Mesendoderm (in vitro differentiated cells): ENCODE measurements at regions not wholly inside any gene's neighbourhood (a gene's known extent, or its start where the extent isn't known, plus 50 kb on each side); places are given as distances from the start of the nearest gene placed in this dataset.

Experiments
- DNase-seq: peaks from one replicate; pipeline ENCODE4 v3.0.0; 2013
- H2AK5ac ChIP-seq: 2 replicates; pipeline ENCODE4 v1.6.1; 2013; ENCODE audit warnings: low read length, inconsistent platforms
- H2BK120ac ChIP-seq: 2 replicates; pipeline ENCODE4 v1.6.1; 2013; ENCODE audit warnings: low read depth, mild to moderate bottlenecking, low read length, moderate library complexity, mixed read lengths
- H2BK15ac ChIP-seq: replicated peaks from 2 replicates; pipeline ENCODE4 v1.6.1; 2013; ENCODE audit warnings: low read depth, mild to moderate bottlenecking, moderate library complexity
- H2BK5ac ChIP-seq: 2 replicates; pipeline ENCODE4 v1.6.1; 2013; ENCODE audit warnings: low read length, inconsistent platforms
- H3K18ac ChIP-seq: 2 replicates; pipeline ENCODE4 v1.6.1; 2013; ENCODE audit warnings: mild to moderate bottlenecking, low read length, mixed read lengths
- H3K23ac ChIP-seq: one replicate; pipeline ENCODE4 v1.6.1; 2013; ENCODE audit warnings: low read length
- H3K27ac ChIP-seq: 2 replicates; pipeline ENCODE4 v1.5.1; 2013; ENCODE audit warnings: low read depth, mild to moderate bottlenecking, inconsistent platforms, low read length, moderate library complexity
- H3K27me3 ChIP-seq: 2 replicates; pipeline ENCODE4 v1.6.1; 2013; ENCODE audit warnings: low read length, control low read depth, mild to moderate bottlenecking, inconsistent platforms; ENCODE audit not compliant: insufficient read depth, poor library complexity
- H3K36me3 ChIP-seq: 2 replicates; pipeline ENCODE4 v1.6.1; 2013; ENCODE audit warnings: low read length, inconsistent platforms; ENCODE audit not compliant: control insufficient read depth, insufficient read depth
- H3K4ac ChIP-seq: one replicate; pipeline ENCODE4 v1.6.1; 2013; ENCODE audit warnings: low read depth, mild to moderate bottlenecking, low read length, moderate library complexity
- H3K4me1 ChIP-seq: 2 replicates; pipeline ENCODE4 v1.6.1; 2013; ENCODE audit warnings: low read depth, low read length, inconsistent platforms; ENCODE audit not compliant: control insufficient read depth
- H3K4me2 ChIP-seq: 2 replicates; pipeline ENCODE4 v1.6.1; 2013; ENCODE audit warnings: low read length
- H3K4me3 ChIP-seq: 2 replicates; pipeline ENCODE4 v1.5.1; 2013; ENCODE audit warnings: mild to moderate bottlenecking, low read length
- H3K56ac ChIP-seq: one replicate; pipeline ENCODE4 v1.6.1; 2013; ENCODE audit warnings: low read length
- H3K79me1 ChIP-seq: 2 replicates; pipeline ENCODE4 v1.6.1; 2013; ENCODE audit warnings: low read length, inconsistent platforms
- H3K79me2 ChIP-seq: 2 replicates; pipeline ENCODE4 v1.6.1; 2013; ENCODE audit warnings: mild to moderate bottlenecking, low read length; ENCODE audit not compliant: control insufficient read depth, insufficient read depth
- H3K9ac ChIP-seq: 2 replicates; pipeline ENCODE4 v1.6.1; 2013; ENCODE audit warnings: low read length, inconsistent platforms
- H4K5ac ChIP-seq: one replicate; pipeline ENCODE4 v1.6.1; 2013; ENCODE audit warnings: low read length
- H4K8ac ChIP-seq: one replicate; pipeline ENCODE4 v1.6.1; 2013; ENCODE audit warnings: low read depth, mild to moderate bottlenecking, control low read depth, low read length, moderate library complexity
- WGBS: extraction: QIAGEN DNeasy Blood & Tissue Kit; methylation state at CpG from one replicate; pipeline ENCODE4 v1.1.7; 2013; ENCODE audit warnings: low lambda C conversion rate, missing lambda C conversion rate; ENCODE audit not compliant: insufficient coverage; ENCODE audit errors: extremely low coverage; 5-methylcytosine and 5-hydroxymethylcytosine counted together

GRCh38 chr3:104820959-104821358 lies 545.8 kb upstream of the ALCAM start:
- Histone ChIP-seq H2BK120ac (no peak overlapping the region), H4K8ac (no peak overlapping the region), H2AK5ac (no peak overlapping the region)

GRCh38 chr3:104825116-104825515 lies 541.6 kb upstream of the ALCAM start:
- H3K9ac ChIP-seq = no peak overlapping the region

More at GRCh38 chr3:104820959-104821358, 545.8 kb upstream of the ALCAM start:
- Histone ChIP-seq H3K36me3 (no peaks in the 10 kb centered on the region), H3K4ac (no peak overlapping the region), H3K4me3 (no peak overlapping the region), H2BK5ac (no peak overlapping the region), H3K4me2 (no peak overlapping the region), H3K18ac (no peak overlapping the region), H3K4me1 (peaks cover 2% of the 10 kb centered on the region), H2BK15ac (no peak overlapping the region), H3K23ac (no peak overlapping the region), H3K79me2 (no peaks in the 10 kb centered on the region), H3K79me1 (no peaks in the 10 kb centered on the region), H3K27me3 (no peaks in the 10 kb centered on the region), H3K56ac (no peak overlapping the region), H3K9ac (no peak overlapping the region), H4K5ac (no peak overlapping the region), H3K27ac (no peak overlapping the region)
- no CpG with 5 or more reads among the region's 1 CpG for WGBS
- no peak for DNase-seq

GRCh38 chr3:104831071-104831470 lies 535.6 kb upstream of the ALCAM start:
- no peaks in the 10 kb centered on the region for H3K4me1 ChIP-seq
- no peak overlapping the region for H3K4ac ChIP-seq
- H3K79me2 ChIP-seq = no peaks in the 10 kb centered on the region
- H3K23ac ChIP-seq = no peak overlapping the region
- H3K27ac ChIP-seq = no peak overlapping the region
- no peak overlapping the region for H3K18ac ChIP-seq
- no peak overlapping the region for H3K56ac ChIP-seq
- H3K9ac ChIP-seq = no peak overlapping the region
- H2BK15ac ChIP-seq = no peak overlapping the region
- H3K36me3 ChIP-seq = no peaks in the 10 kb centered on the region
- no peak overlapping the region for H2BK120ac ChIP-seq
- no peak overlapping the region for H2BK5ac ChIP-seq
- H3K4me2 ChIP-seq = no peak overlapping the region
- no peaks in the 10 kb centered on the region for H3K27me3 ChIP-seq
- no peak overlapping the region for H4K8ac ChIP-seq
- no peaks in the 10 kb centered on the region for H3K79me1 ChIP-seq
- H2AK5ac ChIP-seq = no peak overlapping the region
- no peak overlapping the region for H4K5ac ChIP-seq
- H3K4me3 ChIP-seq = no peak overlapping the region
- DNase-seq = no peak
- no CpG with 5 or more reads among the region's 2 CpGs for WGBS

More at GRCh38 chr3:104825116-104825515, 541.6 kb upstream of the ALCAM start:
- H2BK15ac ChIP-seq = no peak overlapping the region
- no CpG with 5 or more reads among the region's 1 CpG for WGBS
- no peaks in the 10 kb centered on the region for H3K79me1 ChIP-seq
- H3K4me1 ChIP-seq = peaks cover 2% of the 10 kb centered on the region
- no peak overlapping the region for H3K4ac ChIP-seq
- H3K79me2 ChIP-seq = no peaks in the 10 kb centered on the region
- H3K56ac ChIP-seq = no peak overlapping the region
- H2AK5ac ChIP-seq = no peak overlapping the region
- no peak overlapping the region for H4K5ac ChIP-seq
- H3K27me3 ChIP-seq = no peaks in the 10 kb centered on the region
- peak; percentile 97 for DNase-seq
- no peak overlapping the region for H3K27ac ChIP-seq
- H3K4me3 ChIP-seq = no peak overlapping the region
- no peak overlapping the region for H3K18ac ChIP-seq
- no peak overlapping the region for H3K23ac ChIP-seq
- no peak overlapping the region for H3K4me2 ChIP-seq
- H2BK120ac ChIP-seq = no peak overlapping the region
- H3K36me3 ChIP-seq = no peaks in the 10 kb centered on the region
- no peak overlapping the region for H4K8ac ChIP-seq
- no peak overlapping the region for H2BK5ac ChIP-seq

- Histone ChIP-seq H3K18ac (no peak overlapping the region), H3K4ac (no peak overlapping the region), H3K27me3 (no peaks in the 10 kb centered on the region), H3K4me2 (no peak overlapping the region), H3K9ac (no peak overlapping the region), H2BK15ac (no peak overlapping the region), H4K8ac (no peak overlapping the region), H3K79me2 (no peaks in the 10 kb centered on the region), H2BK5ac (no peak overlapping the region), H3K79me1 (no peaks in the 10 kb centered on the region), H3K4me1 (no peaks in the 10 kb centered on the region), H3K27ac (no peak overlapping the region), H2AK5ac (no peak overlapping the region), H3K36me3 (no peaks in the 10 kb centered on the region), H4K5ac (no peak overlapping the region), H2BK120ac (no peak overlapping the region), H3K23ac (no peak overlapping the region), H3K4me3 (no peak overlapping the region), H3K56ac (no peak overlapping the region)
- DNase-seq = no peak
Measured at GRCh38 chr3:104832530-104832929, 534.2 kb upstream of the ALCAM start.

GRCh38 chr3:104835376-104835775 lies 531.3 kb upstream of the ALCAM start:
- no peak overlapping the region for H3K4me2 ChIP-seq
- H3K27ac ChIP-seq = no peak overlapping the region
- H2BK15ac ChIP-seq = no peak overlapping the region
- no peaks in the 10 kb centered on the region for H3K27me3 ChIP-seq
- H3K9ac ChIP-seq = no peak overlapping the region
- DNase-seq = no peak
- H3K4me1 ChIP-seq = no peaks in the 10 kb centered on the region
- no peaks in the 10 kb centered on the region for H3K79me2 ChIP-seq
- no peak overlapping the region for H3K4ac ChIP-seq
- H3K56ac ChIP-seq = no peak overlapping the region
- no CpG with 5 or more reads among the region's 1 CpG for WGBS
- H3K23ac ChIP-seq = no peak overlapping the region
- no peak overlapping the region for H4K5ac ChIP-seq
- H2BK120ac ChIP-seq = no peak overlapping the region
- H4K8ac ChIP-seq = no peak overlapping the region
- H2BK5ac ChIP-seq = no peak overlapping the region
- H3K18ac ChIP-seq = no peak overlapping the region
- H3K36me3 ChIP-seq = no peaks in the 10 kb centered on the region
- H2AK5ac ChIP-seq = no peak overlapping the region
- H3K79me1 ChIP-seq = no peaks in the 10 kb centered on the region
- H3K4me3 ChIP-seq = no peak overlapping the region

GRCh38 chr3:104846270-104846669 lies 520.4 kb upstream of the ALCAM start:
- Histone ChIP-seq H3K27ac (no peak overlapping the region), H3K4me2 (no peak overlapping the region), H3K79me2 (no peaks in the 10 kb centered on the region), H3K4me3 (no peak overlapping the region), H4K5ac (no peak overlapping the region), H3K23ac (no peak overlapping the region), H3K4me1 (no peaks in the 10 kb centered on the region), H4K8ac (no peak overlapping the region), H2BK5ac (no peak overlapping the region), H2BK120ac (no peak overlapping the region), H2BK15ac (no peak overlapping the region), H3K79me1 (no peaks in the 10 kb centered on the region), H3K4ac (no peak overlapping the region), H3K9ac (no peak overlapping the region), H3K56ac (no peak overlapping the region), H3K36me3 (no peaks in the 10 kb centered on the region), H3K27me3 (no peaks in the 10 kb centered on the region), H3K18ac (no peak overlapping the region), H2AK5ac (no peak overlapping the region)
- DNase-seq = no peak
- no CpG with 5 or more reads among the region's 2 CpGs for WGBS
